GM12892 (cell line): ENCODE measurements at regions not wholly inside any gene's neighbourhood (a gene's known extent, or its start where the extent isn't known, plus 50 kb on each side); places are given as distances from the start of the nearest gene placed in this dataset.

Experiments
- POLR2AphosphoS5 ChIP-seq: IDR thresholded peaks from 2 replicates; pipeline ENCODE4 v1.6.1; 2011; ENCODE audit warnings: low read depth, low read length, control low read depth
- TAF1 ChIP-seq: IDR thresholded peaks from 2 replicates; pipeline ENCODE4 v1.6.1; 2011; ENCODE audit warnings: low read depth, mild to moderate bottlenecking, control low read depth, low read length, borderline replicate concordance

DNA sequence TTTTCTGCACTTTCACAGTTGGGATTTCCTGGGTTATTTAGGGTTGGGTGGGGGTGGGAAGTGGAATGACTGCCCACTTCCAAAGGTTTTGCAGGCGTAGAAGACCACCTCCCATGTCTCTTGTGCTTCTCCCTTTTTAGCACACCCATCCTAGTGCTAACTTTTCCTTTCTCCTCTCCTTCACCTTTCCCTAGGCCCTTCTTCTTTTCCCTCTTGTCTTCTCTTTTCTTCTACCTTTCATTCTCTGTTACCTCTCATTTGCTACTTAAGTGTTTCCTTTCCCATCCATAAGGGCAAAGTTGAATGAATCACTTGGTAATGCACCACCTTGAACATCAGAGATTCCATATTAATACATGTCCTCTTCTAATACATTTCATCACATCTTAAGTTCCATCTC, 105.0 kb upstream of the ZNF184 start:
- TF ChIP-seq POLR2AphosphoS5, result no peak
- TF ChIP-seq TAF1, result no peak
